Ascending aorta (tissue), 2 donors: ENCODE measurements at regions not wholly inside any gene's neighbourhood (a gene's known extent, or its start where the extent isn't known, plus 50 kb on each side); places are given as distances from the start of the nearest gene placed in this dataset.
"Not testable (repeated sequence)": the region's sequence is repeated elsewhere in the genome, so short reads cannot be mapped to it uniquely, and the experiment has no call there.

Experiments used
- DNase-seq, 2 donors: peaks; one replicate each; pipeline ENCODE4 v3.0.0-alpha.2; 2019; ENCODE audit warnings: low spot score in 2 of 2
- H3K27ac ChIP-seq, 2 donors: fragments of 200-600 bp; sonication (generic); one replicate each; pipeline ENCODE4 v1.5.1; 2016 to 2017; ENCODE audit warnings: mild to moderate bottlenecking in 1 of 2
- H3K27me3 ChIP-seq: fragments of 200-600 bp; sonication (generic); one replicate; pipeline ENCODE4 v1.5.1; 2017
- H3K36me3 ChIP-seq, 2 donors: fragments of 200-600 bp; sonication (generic); one replicate each; pipeline ENCODE4 v1.5.1; 2016
- H3K4me1 ChIP-seq, 2 donors: fragments of 200-600 bp; sonication (generic); one replicate each; pipeline ENCODE4 v1.5.1; 2016 to 2017; ENCODE audit warnings: mild to moderate bottlenecking in 1 of 2
- H3K4me3 ChIP-seq, 2 donors: fragments of 200-600 bp; sonication (generic); one replicate each; pipeline ENCODE4 v1.5.1; 2016 to 2017; ENCODE audit warnings: mild to moderate bottlenecking in 1 of 2
- H3K9me3 ChIP-seq, 2 donors: fragments of 200-600 bp; sonication (generic); one replicate each; pipeline ENCODE4 v1.5.1; 2016
- CTCF ChIP-seq, 3 experiments: fragments of 200-600 bp in 2 of 3; fragments of 450-650 bp in 1 of 3; sonication (generic) in 2 of 3; IDR thresholded peaks; one replicate each; pipeline ENCODE4 v1.5.1; 2016 to 2019; ENCODE audit warnings: antibody characterized with exemption in 3 of 3, mild to moderate bottlenecking in 1 of 3, moderate library complexity in 1 of 3
- intact Hi-C: fragments of 100-400 bp; cut with DNase I; formaldehyde crosslinking; loops from one replicate; pipeline ENCODE4 v1.15.1; 2023

GRCh38 chr10:26627324-26627723, 70.2 kb upstream of the PDSS1 start:
- no peaks in the 10 kb centered on the region for H3K27me3 ChIP-seq
- no peak overlapping the region for H3K4me3 ChIP-seq
- intact Hi-C loops, result no loop called here
- H3K9me3 ChIP-seq, result no peaks in the 10 kb centered on the region
- H3K27ac ChIP-seq, result no peak overlapping the region
- no peak for TF ChIP-seq CTCF (IDR thresholded peaks at IDR 0.05)
- no peak for DNase-seq
- no peaks in the 10 kb centered on the region for H3K36me3 ChIP-seq
- H3K4me1 ChIP-seq, result no peaks in the 10 kb centered on the region

GRCh38 chr10:26628395-26628794, 69.1 kb upstream of the PDSS1 start:
- intact Hi-C loops, result no loop called here
- DNase-seq, result no peak
- Histone ChIP-seq H3K27me3 (no peaks in the 10 kb centered on the region), H3K9me3 (no peaks in the 10 kb centered on the region), H3K4me1 (no peaks in the 10 kb centered on the region), H3K4me3 (no peak overlapping the region), H3K27ac (no peak overlapping the region), H3K36me3 (no peaks in the 10 kb centered on the region)
- no peak for TF ChIP-seq CTCF (IDR thresholded peaks at IDR 0.05)

GRCh38 chr10:26632171-26632570, 65.3 kb upstream of the PDSS1 start:
- H3K4me3 ChIP-seq, H3K9me3 ChIP-seq, H3K36me3 ChIP-seq, H3K4me1 ChIP-seq, intact Hi-C loops, H3K27me3 ChIP-seq, DNase-seq, H3K27ac ChIP-seq: not testable (repeated sequence)

- H3K27ac ChIP-seq, H3K36me3 ChIP-seq, H3K4me3 ChIP-seq, H3K9me3 ChIP-seq, H3K4me1 ChIP-seq, intact Hi-C loops, DNase-seq, H3K27me3 ChIP-seq: not testable (repeated sequence)
Observed at GRCh38 chr10:26634111-26634510, 63.4 kb upstream of the PDSS1 start.

GRCh38 chr10:26637521-26638275, 59.8 kb upstream of the PDSS1 start:
- Histone ChIP-seq H3K4me3 (no peak overlapping the region), H3K4me1 (no peaks in the 10 kb centered on the region), H3K27me3 (no peaks in the 10 kb centered on the region), H3K9me3 (no peaks in the 10 kb centered on the region), H3K27ac (no peak overlapping the region), H3K36me3 (no peaks in the 10 kb centered on the region)
- no peak for TF ChIP-seq CTCF (IDR thresholded peaks at IDR 0.05)
- intact Hi-C loops, result no loop called here
- DNase-seq, result no peak

- H3K4me1 ChIP-seq, result no peaks in the 10 kb centered on the region
- intact Hi-C loops, result no loop called here
- no peaks in the 10 kb centered on the region for H3K9me3 ChIP-seq
- no peak overlapping the region for H3K27ac ChIP-seq
- DNase-seq, result no peak
- no peak overlapping the region for H3K4me3 ChIP-seq
- no peak for TF ChIP-seq CTCF (IDR thresholded peaks at IDR 0.05)
- no peaks in the 10 kb centered on the region for H3K36me3 ChIP-seq
- H3K27me3 ChIP-seq, result no peaks in the 10 kb centered on the region
Observed at GRCh38 chr10:26640391-26640790, 57.1 kb upstream of the PDSS1 start.
